ENCODE measurements at regions not wholly inside any gene's neighbourhood (a gene's known extent, or its start where the extent isn't known, plus 50 kb on each side); places are given as distances from the start of the nearest gene placed in this dataset.

- Mint-ChIP-seq H3K27ac (ENCODE audit: unreplicated experiment) (no peak overlapping the region), H3K9me3 (peaks cover 17% of the 10 kb centered on the region), H3K4me3 (no peak overlapping the region), H3K36me3 (ENCODE audit: low read depth) (peaks cover 9% of the 10 kb centered on the region), H3K4me1 (no peaks in the 10 kb centered on the region), H3K27me3 (ENCODE audit: low read depth) (peaks cover 5% of the 10 kb centered on the region)
- TF ChIP-seq, protein P1, sequence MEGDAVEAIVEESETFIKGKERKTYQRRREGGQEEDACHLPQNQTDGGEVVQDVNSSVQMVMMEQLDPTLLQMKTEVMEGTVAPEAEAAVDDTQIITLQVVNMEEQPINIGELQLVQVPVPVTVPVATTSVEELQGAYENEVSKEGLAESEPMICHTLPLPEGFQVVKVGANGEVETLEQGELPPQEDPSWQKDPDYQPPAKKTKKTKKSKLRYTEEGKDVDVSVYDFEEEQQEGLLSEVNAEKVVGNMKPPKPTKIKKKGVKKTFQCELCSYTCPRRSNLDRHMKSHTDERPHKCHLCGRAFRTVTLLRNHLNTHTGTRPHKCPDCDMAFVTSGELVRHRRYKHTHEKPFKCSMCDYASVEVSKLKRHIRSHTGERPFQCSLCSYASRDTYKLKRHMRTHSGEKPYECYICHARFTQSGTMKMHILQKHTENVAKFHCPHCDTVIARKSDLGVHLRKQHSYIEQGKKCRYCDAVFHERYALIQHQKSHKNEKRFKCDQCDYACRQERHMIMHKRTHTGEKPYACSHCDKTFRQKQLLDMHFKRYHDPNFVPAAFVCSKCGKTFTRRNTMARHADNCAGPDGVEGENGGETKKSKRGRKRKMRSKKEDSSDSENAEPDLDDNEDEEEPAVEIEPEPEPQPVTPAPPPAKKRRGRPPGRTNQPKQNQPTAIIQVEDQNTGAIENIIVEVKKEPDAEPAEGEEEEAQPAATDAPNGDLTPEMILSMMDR (conservative IDR thresholded peaks at IDR 0.05) = no peak
- no peak for DNase-seq (ENCODE audit: low read depth, low spot score)
Observed at GRCh38 chr7:156279635-156280034, 360.9 kb upstream of the RNF32 start.

DNA sequence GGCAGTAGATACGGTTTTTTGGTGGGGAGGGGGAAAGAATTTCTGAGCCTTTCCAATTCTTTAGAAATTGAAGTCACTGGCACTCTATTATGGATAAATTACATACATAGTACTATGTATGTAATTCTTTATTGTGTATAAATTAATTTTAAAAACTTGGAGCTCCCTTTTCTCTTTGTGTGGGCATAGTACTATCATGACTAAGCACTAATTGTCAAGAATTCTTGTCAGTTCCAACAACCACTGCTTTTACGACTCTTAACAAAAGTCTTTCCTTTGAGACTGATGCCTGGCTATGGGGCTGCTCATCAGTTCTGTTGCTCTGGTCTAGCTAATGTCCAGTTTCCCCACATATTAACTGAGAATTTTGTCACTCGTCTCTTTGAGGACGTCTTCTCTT is 365.3 kb upstream of the RNF32 start:
- Mint-ChIP-seq H3K4me3 (no peak overlapping the region), H3K36me3 (ENCODE audit: low read depth) (no peaks in the 10 kb centered on the region), H3K27ac (ENCODE audit: unreplicated experiment) (no peak overlapping the region), H3K27me3 (ENCODE audit: low read depth) (peaks cover 3% of the 10 kb centered on the region), H3K4me1 (no peaks in the 10 kb centered on the region), H3K9me3 (peaks cover 6% of the 10 kb centered on the region)
- TF ChIP-seq, protein P1 (conservative IDR thresholded peaks at IDR 0.05) = no peak
- no peak for DNase-seq (ENCODE audit: low read depth, low spot score)

GRCh38 chr7:156274557-156274956 is 366.0 kb upstream of the RNF32 start:
- Mint-ChIP-seq H3K27me3 (ENCODE audit: low read depth) (peaks cover 3% of the 10 kb centered on the region), H3K36me3 (ENCODE audit: low read depth) (no peaks in the 10 kb centered on the region), H3K4me3 (no peak overlapping the region), H3K27ac (ENCODE audit: unreplicated experiment) (no peak overlapping the region), H3K9me3 (peaks cover 6% of the 10 kb centered on the region), H3K4me1 (no peaks in the 10 kb centered on the region)
- TF ChIP-seq, protein P1 (conservative IDR thresholded peaks at IDR 0.05) = no peak
- no peak for DNase-seq (ENCODE audit: low read depth, low spot score)

DNA sequence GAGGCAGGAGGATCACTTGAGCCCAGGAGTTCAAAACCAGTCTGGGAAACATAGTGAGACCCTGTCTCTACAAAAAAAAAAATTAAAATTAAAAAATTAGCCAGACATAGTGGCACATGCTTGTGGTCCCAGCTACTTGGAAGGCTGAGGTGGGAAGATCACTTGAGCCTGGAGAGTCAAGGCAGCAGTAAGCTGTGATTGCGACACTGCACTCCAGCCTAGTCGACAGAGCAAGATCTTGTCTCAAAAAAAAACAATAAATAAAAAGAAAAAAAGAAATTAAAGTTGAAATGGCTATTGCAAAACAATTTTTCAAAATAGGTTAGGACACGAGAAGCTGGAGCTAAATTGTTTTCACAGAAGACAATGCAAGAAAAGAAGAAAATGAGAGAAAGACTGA is 379.0 kb upstream of the RNF32 start:
- H3K4me1 Mint-ChIP-seq = peaks cover 8% of the 10 kb centered on the region
- no peak overlapping the region for H3K4me3 Mint-ChIP-seq
- TF ChIP-seq, protein P1 (conservative IDR thresholded peaks at IDR 0.05) = no peak
- DNase-seq (ENCODE audit: low read depth, low spot score) = no peak
- H3K36me3 Mint-ChIP-seq (ENCODE audit: low read depth) = no peaks in the 10 kb centered on the region
- no peak overlapping the region for H3K27ac Mint-ChIP-seq (ENCODE audit: unreplicated experiment)
- H3K27me3 Mint-ChIP-seq (ENCODE audit: low read depth) = no peaks in the 10 kb centered on the region
- H3K9me3 Mint-ChIP-seq = no peaks in the 10 kb centered on the region

DNA sequence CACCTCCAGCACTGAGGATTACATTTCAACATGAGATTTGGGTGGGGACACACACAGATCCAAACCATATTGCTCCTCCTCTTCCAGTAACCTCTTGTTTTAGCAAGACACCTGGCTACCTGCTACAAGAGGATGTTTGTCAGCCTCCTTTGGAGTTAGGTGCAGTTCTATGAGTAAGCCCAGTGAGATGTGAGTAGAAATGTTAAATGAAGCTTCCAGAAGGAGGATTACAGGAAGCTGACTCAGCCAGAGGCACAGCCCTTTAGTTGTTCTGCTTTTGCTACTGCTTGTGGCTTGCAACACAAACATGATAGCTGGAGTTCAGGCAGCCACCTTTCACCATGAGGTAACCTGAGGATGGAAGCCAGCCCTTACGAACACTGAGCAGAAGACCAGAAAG is 382.7 kb upstream of the RNF32 start:
- DNase-seq (ENCODE audit: low read depth, low spot score) = no peak
- Mint-ChIP-seq H3K27ac (ENCODE audit: unreplicated experiment) (no peak overlapping the region), H3K4me3 (no peak overlapping the region), H3K36me3 (ENCODE audit: low read depth) (no peaks in the 10 kb centered on the region), H3K27me3 (ENCODE audit: low read depth) (peaks cover 3% of the 10 kb centered on the region), H3K4me1 (peaks cover 8% of the 10 kb centered on the region), H3K9me3 (no peaks in the 10 kb centered on the region)
- TF ChIP-seq, protein P1 (conservative IDR thresholded peaks at IDR 0.05) = no peak

DNA sequence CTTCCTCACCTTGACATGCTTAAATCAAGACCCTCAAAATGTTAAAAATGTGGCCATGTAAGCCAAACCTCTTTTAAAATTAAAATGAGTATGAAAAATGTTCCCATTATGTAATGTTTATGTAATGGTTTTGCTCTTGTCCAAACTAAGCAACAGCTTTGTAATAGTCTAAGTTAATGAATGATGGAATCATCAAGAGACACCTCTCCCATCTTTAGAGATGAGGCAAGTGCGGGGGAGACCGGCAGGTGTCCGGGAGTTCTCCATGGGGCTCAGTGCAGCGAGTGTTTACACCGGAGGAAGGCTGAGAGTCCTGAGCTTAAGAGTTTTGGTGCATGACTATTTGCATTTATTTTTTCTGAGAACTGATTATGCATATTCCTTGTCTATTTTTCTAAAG is 384.9 kb upstream of the RNF32 start:
- DNase-seq (ENCODE audit: low read depth, low spot score) = no peak
- Mint-ChIP-seq H3K9me3 (no peaks in the 10 kb centered on the region), H3K4me3 (no peak overlapping the region), H3K27me3 (ENCODE audit: low read depth) (peaks cover 12% of the 10 kb centered on the region), H3K4me1 (peaks cover 4% of the 10 kb centered on the region), H3K36me3 (ENCODE audit: low read depth) (no peaks in the 10 kb centered on the region), H3K27ac (ENCODE audit: unreplicated experiment) (no peak overlapping the region)
- TF ChIP-seq, protein P1 (conservative IDR thresholded peaks at IDR 0.05) = no peak
